ENCODE measurements at regions not wholly inside any gene's neighbourhood (a gene's known extent, or its start where the extent isn't known, plus 50 kb on each side); places are given as distances from the start of the nearest gene placed in this dataset.

DNA sequence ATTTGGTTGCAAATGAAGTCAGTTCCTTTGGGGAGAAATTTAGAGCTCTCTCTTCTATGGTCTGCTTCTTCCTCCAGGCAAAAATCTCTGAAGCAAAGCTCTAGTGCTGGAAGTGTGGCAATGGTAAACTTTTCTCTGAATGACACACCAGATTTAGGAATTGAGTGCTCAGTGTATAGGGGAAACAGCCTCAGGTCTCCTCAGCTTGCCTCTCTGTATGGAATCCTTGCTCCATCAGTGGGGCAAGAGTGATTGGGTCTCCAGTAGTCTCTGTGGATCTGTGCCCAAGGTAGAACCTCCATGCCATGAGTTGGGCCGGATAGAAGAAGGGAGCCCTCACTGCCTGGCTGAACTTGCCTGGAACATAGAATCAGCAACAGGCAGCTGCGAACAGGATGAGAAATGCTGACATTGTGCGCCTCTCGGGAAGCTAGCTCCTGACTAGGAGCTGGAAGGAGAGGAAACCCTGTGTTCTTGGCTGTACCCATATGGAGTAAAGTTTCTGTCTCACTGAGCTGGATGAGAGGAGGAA lies 156.1 kb downstream of the WNT7A start:
- TF ChIP-seq, protein P1, sequence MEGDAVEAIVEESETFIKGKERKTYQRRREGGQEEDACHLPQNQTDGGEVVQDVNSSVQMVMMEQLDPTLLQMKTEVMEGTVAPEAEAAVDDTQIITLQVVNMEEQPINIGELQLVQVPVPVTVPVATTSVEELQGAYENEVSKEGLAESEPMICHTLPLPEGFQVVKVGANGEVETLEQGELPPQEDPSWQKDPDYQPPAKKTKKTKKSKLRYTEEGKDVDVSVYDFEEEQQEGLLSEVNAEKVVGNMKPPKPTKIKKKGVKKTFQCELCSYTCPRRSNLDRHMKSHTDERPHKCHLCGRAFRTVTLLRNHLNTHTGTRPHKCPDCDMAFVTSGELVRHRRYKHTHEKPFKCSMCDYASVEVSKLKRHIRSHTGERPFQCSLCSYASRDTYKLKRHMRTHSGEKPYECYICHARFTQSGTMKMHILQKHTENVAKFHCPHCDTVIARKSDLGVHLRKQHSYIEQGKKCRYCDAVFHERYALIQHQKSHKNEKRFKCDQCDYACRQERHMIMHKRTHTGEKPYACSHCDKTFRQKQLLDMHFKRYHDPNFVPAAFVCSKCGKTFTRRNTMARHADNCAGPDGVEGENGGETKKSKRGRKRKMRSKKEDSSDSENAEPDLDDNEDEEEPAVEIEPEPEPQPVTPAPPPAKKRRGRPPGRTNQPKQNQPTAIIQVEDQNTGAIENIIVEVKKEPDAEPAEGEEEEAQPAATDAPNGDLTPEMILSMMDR (IDR thresholded peaks at IDR 0.05) = no peak
- TF ChIP-seq POLR2A (IDR thresholded peaks at IDR 0.05) = no peak
